Small intestine (tissue), 7 donors: ENCODE measurements at regions not wholly inside any gene's neighbourhood (a gene's known extent, or its start where the extent isn't known, plus 50 kb on each side); places are given as distances from the start of the nearest gene placed in this dataset.

Source experiments
- DNase-seq, 2 donors: peaks; one replicate each; pipeline versions ENCODE4 v3.0.0 to v3.0.0-alpha.2; 2013
- FAIRE-seq: peaks from 2 replicates; lab custom pipeline; 2012; peaks lifted over from hg19 to GRCh38; lab: Jason Lieb, UNC
- H3K27ac ChIP-seq, 3 donors: one replicate each; pipeline ENCODE4 v1.5.1; 2013; ENCODE audit warnings: low read length in 2 of 3, mild to moderate bottlenecking in 2 of 3, control low read depth in 1 of 3, inconsistent platforms in 1 of 3, low read depth in 1 of 3, moderate library complexity in 1 of 3
- H3K27me3 ChIP-seq, 3 donors: one replicate each; pipeline ENCODE4 v1.6.1; 2013; ENCODE audit warnings: low read length in 3 of 3, inconsistent platforms in 1 of 3; ENCODE audit not compliant: control insufficient read depth in 3 of 3, insufficient read depth in 3 of 3
- H3K36me3 ChIP-seq, 3 donors: one replicate each; pipeline ENCODE4 v1.6.1; 2013; ENCODE audit warnings: low read length in 3 of 3, inconsistent platforms in 1 of 3, low read depth in 1 of 3, mild to moderate bottlenecking in 1 of 3, moderate library complexity in 1 of 3; ENCODE audit not compliant: control insufficient read depth in 3 of 3, insufficient read depth in 2 of 3
- H3K4me1 ChIP-seq, 3 donors: one replicate each; pipeline ENCODE4 v1.6.1; 2013; ENCODE audit warnings: low read length in 2 of 3, inconsistent platforms in 1 of 3, low read depth in 1 of 3, mild to moderate bottlenecking in 1 of 3, moderate library complexity in 1 of 3; ENCODE audit not compliant: control insufficient read depth in 3 of 3, insufficient read depth in 2 of 3
- H3K4me3 ChIP-seq, 3 donors: one replicate each; pipeline ENCODE4 v1.5.1; 2013; ENCODE audit warnings: low read length in 3 of 3, control low read depth in 1 of 3, inconsistent platforms in 1 of 3, low read depth in 1 of 3, mild to moderate bottlenecking in 1 of 3, moderate library complexity in 1 of 3
- H3K9me3 ChIP-seq, 2 donors: one replicate each; pipeline ENCODE4 v1.6.1; 2013; ENCODE audit warnings: low read depth in 1 of 2, low read length in 1 of 2; ENCODE audit not compliant: control insufficient read depth in 2 of 2, insufficient read depth in 1 of 2
- WGBS, 3 donors: extraction: QIAGEN DNeasy Blood & Tissue Kit; methylation state at CpG; one replicate each; pipeline ENCODE4 v1.1.7; 2013; 5-methylcytosine and 5-hydroxymethylcytosine counted together
- donor health status: healthy with polysubstance abuse.
- donor health status: control.
- donor health status: control.
- donor health status: Bipolar disorder and iron deficiency.
- donor health status: healthy.

- H3K27me3 ChIP-seq, result no peaks in the 10 kb centered on the region
- DNase-seq, result peak in 1 of 2 donors; percentile 55
- no peaks in the 10 kb centered on the region for H3K4me1 ChIP-seq
- H3K4me3 ChIP-seq, result no peak overlapping the region
- no peaks in the 10 kb centered on the region for H3K9me3 ChIP-seq
- H3K27ac ChIP-seq, result no peak overlapping the region
- FAIRE-seq, result no peak
- H3K36me3 ChIP-seq, result no peaks in the 10 kb centered on the region
Observed at GRCh38 chr11:28759311-28759710, 651.1 kb downstream of the METTL15 start.

DNA sequence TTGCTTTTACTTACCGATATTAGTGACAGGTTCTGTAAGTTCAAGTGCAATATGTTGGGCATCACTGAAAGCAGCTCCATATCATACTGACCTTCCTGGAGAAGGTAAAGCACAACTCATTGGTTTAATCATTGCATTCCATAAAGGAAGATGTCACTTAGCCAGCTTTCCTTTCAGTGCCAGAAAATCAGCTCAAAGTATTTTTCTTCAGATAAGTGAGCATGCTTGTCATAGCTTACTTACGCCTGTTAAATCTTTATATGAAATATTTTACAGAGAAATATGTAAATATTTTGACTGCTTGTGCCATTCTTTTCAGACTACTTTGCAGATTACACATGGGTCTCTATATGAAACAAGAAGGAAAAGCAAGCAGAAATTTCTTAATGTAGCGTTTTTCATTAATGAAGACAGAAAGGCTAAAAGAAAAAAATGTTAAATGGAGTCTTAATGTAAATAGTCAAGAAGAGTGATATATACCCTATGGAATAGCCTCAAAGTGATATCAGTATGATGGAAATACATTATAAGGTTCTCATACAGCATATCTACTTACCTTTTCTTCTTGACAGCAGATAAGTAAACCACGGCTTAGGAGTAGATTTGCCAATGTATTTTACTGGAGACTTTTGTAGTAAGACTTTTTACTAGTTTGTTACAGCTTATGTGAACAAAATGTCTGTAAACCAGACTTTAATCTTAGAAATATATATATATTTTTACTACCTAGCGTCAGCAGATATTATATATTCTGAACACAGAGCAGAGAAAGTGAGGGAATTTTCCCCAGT, 649.7 kb downstream of the METTL15 start:
- Histone ChIP-seq H3K9me3 (no peaks in the 10 kb centered on the region), H3K27ac (no peak overlapping the region), H3K36me3 (no peaks in the 10 kb centered on the region), H3K4me3 (no peak overlapping the region), H3K4me1 (no peaks in the 10 kb centered on the region), H3K27me3 (no peaks in the 10 kb centered on the region)
- DNase-seq (no peak), FAIRE-seq (no peak)
- WGBS, 3 donors, result 73 to 87% (median 82%) methylated on average over 5 of the region's 5 CpGs

- H3K4me1 ChIP-seq, result no peaks in the 10 kb centered on the region
- FAIRE-seq, result no peak
- WGBS, 3 donors, result 44 to 85% (median 67%) methylated on average over 1 of the region's 1 CpG
- DNase-seq, result no peak
- no peak overlapping the region for H3K4me3 ChIP-seq
- H3K27me3 ChIP-seq, result no peaks in the 10 kb centered on the region
- H3K36me3 ChIP-seq, result no peaks in the 10 kb centered on the region
- no peak overlapping the region for H3K27ac ChIP-seq
- no peaks in the 10 kb centered on the region for H3K9me3 ChIP-seq
Observed at GRCh38 chr11:28756977-28757376, 648.8 kb downstream of the METTL15 start.

- no peaks in the 10 kb centered on the region for H3K4me1 ChIP-seq
- no peaks in the 10 kb centered on the region for H3K36me3 ChIP-seq
- DNase-seq, result no peak
- H3K27me3 ChIP-seq, result no peaks in the 10 kb centered on the region
- H3K9me3 ChIP-seq, result no peaks in the 10 kb centered on the region
- no peak for FAIRE-seq
- no peak overlapping the region for H3K4me3 ChIP-seq
- no peak overlapping the region for H3K27ac ChIP-seq
Observed at GRCh38 chr11:28743061-28743550, 634.9 kb downstream of the METTL15 start.

GRCh38 chr11:28739489-28740280, 631.5 kb downstream of the METTL15 start:
- H3K27ac ChIP-seq, result no peak overlapping the region
- no peak for FAIRE-seq
- no peaks in the 10 kb centered on the region for H3K36me3 ChIP-seq
- no peaks in the 10 kb centered on the region for H3K9me3 ChIP-seq
- WGBS, 3 donors, result 60 to 75% (median 65%) methylated on average over 4 of the region's 4 CpGs
- H3K4me3 ChIP-seq, result no peak overlapping the region
- H3K27me3 ChIP-seq, result no peaks in the 10 kb centered on the region
- no peak for DNase-seq
- no peaks in the 10 kb centered on the region for H3K4me1 ChIP-seq

- H3K4me1 ChIP-seq, result no peaks in the 10 kb centered on the region
- DNase-seq, result no peak
- H3K27me3 ChIP-seq, result no peaks in the 10 kb centered on the region
- H3K4me3 ChIP-seq, result no peak overlapping the region
- FAIRE-seq, result no peak
- H3K9me3 ChIP-seq, result no peaks in the 10 kb centered on the region
- no peaks in the 10 kb centered on the region for H3K36me3 ChIP-seq
- no peak overlapping the region for H3K27ac ChIP-seq
Observed at GRCh38 chr11:28738549-28738948, 630.4 kb downstream of the METTL15 start.

DNA sequence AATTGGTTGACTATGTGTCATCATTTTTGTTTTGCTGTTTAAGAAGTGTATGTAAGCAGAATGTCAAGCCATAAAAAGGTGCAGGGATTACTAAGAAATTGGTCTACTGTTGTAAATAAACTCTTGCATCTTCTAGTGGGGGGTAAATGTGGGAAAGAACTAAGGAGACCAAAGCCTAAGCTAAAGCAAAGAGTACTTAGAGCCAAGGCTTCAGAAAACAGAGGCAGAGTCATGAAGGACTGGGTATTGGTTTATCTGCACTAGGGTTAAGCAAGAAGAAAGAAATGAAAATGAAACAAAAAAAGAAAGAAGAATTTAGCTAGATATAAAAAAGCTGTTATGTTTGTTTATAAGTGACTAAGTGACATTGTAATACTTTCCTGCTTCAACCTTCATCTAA, 628.1 kb downstream of the METTL15 start:
- H3K36me3 ChIP-seq, result no peaks in the 10 kb centered on the region
- H3K4me1 ChIP-seq, result no peaks in the 10 kb centered on the region
- H3K27me3 ChIP-seq, result no peaks in the 10 kb centered on the region
- no peaks in the 10 kb centered on the region for H3K9me3 ChIP-seq
- no peak for DNase-seq
- H3K4me3 ChIP-seq, result no peak overlapping the region
- FAIRE-seq, result no peak
- no peak overlapping the region for H3K27ac ChIP-seq

DNA sequence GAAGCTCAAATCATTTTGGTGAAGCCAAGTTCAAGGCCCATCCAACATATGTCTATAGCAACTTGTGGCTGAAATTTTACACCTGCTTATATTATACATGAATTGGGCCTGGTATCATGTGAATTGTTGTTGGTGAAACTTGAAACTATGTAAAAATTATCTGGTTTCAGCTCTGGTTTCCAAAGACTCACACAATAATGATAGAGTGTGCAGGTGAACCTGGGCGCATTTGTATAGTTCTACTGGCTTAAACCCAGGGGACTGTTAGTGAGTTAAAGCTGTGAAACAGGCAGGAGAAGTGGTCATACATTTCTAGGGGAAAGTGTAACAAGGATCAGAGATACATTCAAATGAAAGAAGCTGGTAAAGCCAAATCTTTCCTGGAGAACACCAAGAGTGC, 627.3 kb downstream of the METTL15 start:
- Histone ChIP-seq H3K4me3 (no peak overlapping the region), H3K27ac (no peak overlapping the region), H3K9me3 (no peaks in the 10 kb centered on the region), H3K36me3 (no peaks in the 10 kb centered on the region), H3K27me3 (no peaks in the 10 kb centered on the region), H3K4me1 (no peaks in the 10 kb centered on the region)
- no peak for DNase-seq
- 92 to 96% (median 93%) methylated on average over 1 of the region's 1 CpG for WGBS, 3 donors
- FAIRE-seq, result no peak
